HG03196 (cell line): ENCODE measurements at regions not wholly inside any gene's neighbourhood (a gene's known extent, or its start where the extent isn't known, plus 50 kb on each side); places are given as distances from the start of the nearest gene placed in this dataset.
"Not testable (repeated sequence)": the region's sequence is repeated elsewhere in the genome, so short reads cannot be mapped to it uniquely, and the experiment has no call there.

Experiments
- ATAC-seq: cut with Tn5 transposase; IDR thresholded peaks from one replicate; pipeline ENCODE4 v1.9.1; 2021; ENCODE audit not compliant: unreplicated experiment

- ATAC-seq: no peak
Observed at GRCh38 chr6:157727629-157728182, 95.3 kb upstream of the SNX9 start.

- no peak for ATAC-seq
Observed at GRCh38 chr6:157728183-157728881, 94.7 kb upstream of the SNX9 start.

- ATAC-seq: no peak
Observed at GRCh38 chr6:157731221-157731620, 91.8 kb upstream of the SNX9 start.

GRCh38 chr6:157732007-157732406 is 91.0 kb upstream of the SNX9 start:
- no peak for ATAC-seq

GRCh38 chr6:157732416-157733161 is 90.5 kb upstream of the SNX9 start:
- ATAC-seq: no peak

GRCh38 chr6:157736555-157736954 is 86.5 kb upstream of the SNX9 start:
- not testable (repeated sequence) for ATAC-seq

- no peak for ATAC-seq
Observed at GRCh38 chr6:157741321-157741947, 81.6 kb upstream of the SNX9 start.

- ATAC-seq: no peak
Observed at GRCh38 chr6:157741948-157742556, 81.0 kb upstream of the SNX9 start.

- no peak for ATAC-seq
Observed at GRCh38 chr6:157744102-157744601, 78.9 kb upstream of the SNX9 start.

GRCh38 chr6:157746897-157747296 is 76.1 kb upstream of the SNX9 start:
- no peak for ATAC-seq

- no peak for ATAC-seq
Observed at GRCh38 chr6:157747370-157747769, 75.7 kb upstream of the SNX9 start.

- ATAC-seq: no peak
Observed at GRCh38 chr6:157748839-157749571, 74.0 kb upstream of the SNX9 start.

GRCh38 chr6:157750973-157751372 is 72.1 kb upstream of the SNX9 start:
- ATAC-seq: not testable (repeated sequence)

GRCh38 chr6:157751547-157752200 is 71.4 kb upstream of the SNX9 start:
- ATAC-seq: no peak

GRCh38 chr6:157752879-157753278 is 70.2 kb upstream of the SNX9 start:
- ATAC-seq: not testable (repeated sequence)

- no peak for ATAC-seq
Observed at GRCh38 chr6:157753291-157753690, 69.8 kb upstream of the SNX9 start.

- not testable (repeated sequence) for ATAC-seq
Observed at GRCh38 chr6:157753801-157754200, 69.2 kb upstream of the SNX9 start.

- no peak for ATAC-seq
Observed at GRCh38 chr6:157754351-157754750, 68.7 kb upstream of the SNX9 start.

- ATAC-seq: no peak
Observed at GRCh38 chr6:157755032-157755745, 67.9 kb upstream of the SNX9 start.
